ENCODE measurements at regions not wholly inside any gene's neighbourhood (a gene's known extent, or its start where the extent isn't known, plus 50 kb on each side); places are given as distances from the start of the nearest gene placed in this dataset.

DNA sequence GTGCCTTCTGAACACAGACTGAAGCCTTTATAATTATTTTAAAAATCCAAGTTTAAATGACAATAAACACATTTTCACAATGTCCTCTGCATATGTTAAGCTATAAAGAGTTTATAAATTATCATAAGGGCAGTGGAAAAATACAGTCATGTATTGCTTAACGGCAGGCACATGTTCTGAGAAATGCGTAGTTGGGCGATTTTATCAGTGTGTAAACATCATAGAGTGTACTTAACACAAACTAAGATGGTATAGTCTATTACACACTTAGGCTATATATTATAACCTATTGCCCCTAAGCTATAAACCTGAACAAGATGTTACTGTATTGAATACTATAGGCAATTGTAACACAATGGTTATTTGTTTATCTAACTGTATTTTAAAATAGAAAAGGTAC lies 254.7 kb downstream of the GABRG1 start:
- ChIA-PET POLR2A (no interaction called here), SMC1A (ENCODE audit: uncharacterized antibody, unreplicated experiment) (interaction anchor here (0.7 kb wide), 1 partner anchor 9 kb away, joined by 4 read pairs; no protein-coding TSS in a partner anchor), CTCF (no interaction called here), RAD21 (ENCODE audit: unreplicated experiment) (no interaction called here)
- Histone ChIP-seq H4K20me1 (ENCODE audit: control insufficient read depth, insufficient read depth) (no peaks in the 10 kb centered on the region), H3K9ac (ENCODE audit: control insufficient read depth, insufficient read depth, low read length) (no peak overlapping the region), H3K9me3 (replicated peaks; ENCODE audit: control insufficient read depth, insufficient read depth, low read length) (no peaks in the 10 kb centered on the region), H2AFZ (ENCODE audit: control insufficient read depth, low read depth, low read length) (no peak overlapping the region), H3K27me3 (replicated peaks in 1 of 2; ENCODE audit: control insufficient read depth in 2 of 2, insufficient read depth in 2 of 2, low read length in 1 of 2) (no peaks in the 10 kb centered on the region), H3K4me1 (ENCODE audit: control insufficient read depth, insufficient read depth, low read length) (no peaks in the 10 kb centered on the region), H3K36me3 (ENCODE audit: control insufficient read depth in 2 of 2, insufficient read depth in 2 of 2, low read length in 1 of 2) (no peaks in the 10 kb centered on the region), H3K4me3 (no peak overlapping the region), H3K27ac (ENCODE audit: control insufficient read depth, insufficient read depth) (no peak overlapping the region), H3K79me2 (ENCODE audit: control insufficient read depth, insufficient read depth, low read length) (no peaks in the 10 kb centered on the region), H3K4me2 (ENCODE audit: control insufficient read depth, insufficient read depth) (no peak overlapping the region)
- WGBS (ENCODE audit: insufficient coverage, insufficient replicate concordance, low lambda C conversion rate, missing lambda C conversion rate) = 82% methylated on average over 3 of the region's 3 CpGs
- intact Hi-C loops (cut with micrococcal nuclease; ENCODE audit: unreplicated experiment) = no loop called here
- no peak for DNase-seq (ENCODE audit: low read depth, low spot score)
- TF ChIP-seq BHLHE40 (IDR thresholded peaks at IDR 0.05; ENCODE audit: borderline replicate concordance in 1 of 2, low read depth in 2 of 2, low read length in 1 of 2) (no peak), IRF3 (IDR thresholded peaks at IDR 0.05) (no peak), SMAD5 (IDR thresholded peaks at IDR 0.05; ENCODE audit: low read depth) (no peak), GABPA (IDR thresholded peaks at IDR 0.05; ENCODE audit: low read depth) (no peak), RB1 (IDR thresholded peaks at IDR 0.05; ENCODE audit: borderline replicate concordance) (no peak), STAT3 (IDR thresholded peaks at IDR 0.05; ENCODE audit: low read depth, low read length) (no peak), PML (IDR thresholded peaks at IDR 0.05; ENCODE audit: low read length) (no peak), ASH2L (IDR thresholded peaks at IDR 0.05; ENCODE audit: borderline replicate concordance, low read depth) (no peak), SREBF2 (IDR thresholded peaks at IDR 0.05; ENCODE audit: low read length) (no peak), TBL1XR1 (IDR thresholded peaks at IDR 0.05; ENCODE audit: low read depth, low read length) (no peak), YY1 (IDR thresholded peaks at IDR 0.05; ENCODE audit: low read depth, low read length) (no peak), IRF4 (IDR thresholded peaks at IDR 0.05; ENCODE audit: low read depth, low read length) (no peak), MTA3 (IDR thresholded peaks at IDR 0.05; ENCODE audit: borderline replicate concordance, low read length) (no peak), IKZF2 (IDR thresholded peaks at IDR 0.05) (no peak)
- TF ChIP-seq, protein P1, sequence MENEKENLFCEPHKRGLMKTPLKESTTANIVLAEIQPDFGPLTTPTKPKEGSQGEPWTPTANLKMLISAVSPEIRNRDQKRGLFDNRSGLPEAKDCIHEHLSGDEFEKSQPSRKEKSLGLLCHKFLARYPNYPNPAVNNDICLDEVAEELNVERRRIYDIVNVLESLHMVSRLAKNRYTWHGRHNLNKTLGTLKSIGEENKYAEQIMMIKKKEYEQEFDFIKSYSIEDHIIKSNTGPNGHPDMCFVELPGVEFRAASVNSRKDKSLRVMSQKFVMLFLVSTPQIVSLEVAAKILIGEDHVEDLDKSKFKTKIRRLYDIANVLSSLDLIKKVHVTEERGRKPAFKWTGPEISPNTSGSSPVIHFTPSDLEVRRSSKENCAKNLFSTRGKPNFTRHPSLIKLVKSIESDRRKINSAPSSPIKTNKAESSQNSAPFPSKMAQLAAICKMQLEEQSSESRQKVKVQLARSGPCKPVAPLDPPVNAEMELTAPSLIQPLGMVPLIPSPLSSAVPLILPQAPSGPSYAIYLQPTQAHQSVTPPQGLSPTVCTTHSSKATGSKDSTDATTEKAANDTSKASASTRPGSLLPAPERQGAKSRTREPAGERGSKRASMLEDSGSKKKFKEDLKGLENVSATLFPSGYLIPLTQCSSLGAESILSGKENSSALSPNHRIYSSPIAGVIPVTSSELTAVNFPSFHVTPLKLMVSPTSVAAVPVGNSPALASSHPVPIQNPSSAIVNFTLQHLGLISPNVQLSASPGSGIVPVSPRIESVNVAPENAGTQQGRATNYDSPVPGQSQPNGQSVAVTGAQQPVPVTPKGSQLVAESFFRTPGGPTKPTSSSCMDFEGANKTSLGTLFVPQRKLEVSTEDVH (IDR thresholded peaks at IDR 0.05; ENCODE audit: low read depth, partially characterized antibody) = no peak
- no peak for ATAC-seq
- in situ Hi-C loops (cut with MboI) = no loop called here
- no TSS peak for BruUV-seq (replicated peaks)
- FAIRE-seq = no peak

Measured in GM12878 (cell line).